ENCODE measurements at regions not wholly inside any gene's neighbourhood (a gene's known extent, or its start where the extent isn't known, plus 50 kb on each side); places are given as distances from the start of the nearest gene placed in this dataset.

DNA sequence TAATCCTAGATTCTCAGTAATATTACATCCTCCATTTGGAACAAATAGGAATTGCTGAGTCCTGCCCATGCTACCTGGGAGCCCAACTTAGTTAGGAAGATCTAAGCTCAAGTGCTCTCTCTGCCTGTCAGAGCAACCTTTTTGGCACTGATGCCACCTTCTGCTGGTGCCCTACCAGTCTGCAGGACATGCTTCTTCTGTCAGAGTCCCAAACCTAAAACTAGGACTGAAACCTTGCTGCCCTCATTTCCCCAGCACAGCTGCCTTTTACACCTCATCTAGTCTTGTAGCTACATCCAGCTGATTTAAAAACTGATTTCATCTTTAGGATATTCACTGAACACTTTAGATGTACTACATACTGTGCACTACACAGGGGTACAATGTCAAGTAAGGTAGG lies 118.7 kb downstream of the LYPLAL1 start:
- TF ChIP-seq, protein P1, sequence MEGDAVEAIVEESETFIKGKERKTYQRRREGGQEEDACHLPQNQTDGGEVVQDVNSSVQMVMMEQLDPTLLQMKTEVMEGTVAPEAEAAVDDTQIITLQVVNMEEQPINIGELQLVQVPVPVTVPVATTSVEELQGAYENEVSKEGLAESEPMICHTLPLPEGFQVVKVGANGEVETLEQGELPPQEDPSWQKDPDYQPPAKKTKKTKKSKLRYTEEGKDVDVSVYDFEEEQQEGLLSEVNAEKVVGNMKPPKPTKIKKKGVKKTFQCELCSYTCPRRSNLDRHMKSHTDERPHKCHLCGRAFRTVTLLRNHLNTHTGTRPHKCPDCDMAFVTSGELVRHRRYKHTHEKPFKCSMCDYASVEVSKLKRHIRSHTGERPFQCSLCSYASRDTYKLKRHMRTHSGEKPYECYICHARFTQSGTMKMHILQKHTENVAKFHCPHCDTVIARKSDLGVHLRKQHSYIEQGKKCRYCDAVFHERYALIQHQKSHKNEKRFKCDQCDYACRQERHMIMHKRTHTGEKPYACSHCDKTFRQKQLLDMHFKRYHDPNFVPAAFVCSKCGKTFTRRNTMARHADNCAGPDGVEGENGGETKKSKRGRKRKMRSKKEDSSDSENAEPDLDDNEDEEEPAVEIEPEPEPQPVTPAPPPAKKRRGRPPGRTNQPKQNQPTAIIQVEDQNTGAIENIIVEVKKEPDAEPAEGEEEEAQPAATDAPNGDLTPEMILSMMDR (IDR thresholded peaks at IDR 0.05): no peak
- TF ChIP-seq EZH2 (IDR thresholded peaks at IDR 0.05) (no peak), EZH2phosphoT487 (IDR thresholded peaks at IDR 0.05) (no peak)

Data from neural progenitor cell (in vitro differentiated cells).